Fibroblast of lung (primary cell): ENCODE measurements at regions not wholly inside any gene's neighbourhood (a gene's known extent, or its start where the extent isn't known, plus 50 kb on each side); places are given as distances from the start of the nearest gene placed in this dataset.

Experiments used
- EZH2 ChIP-seq: IDR thresholded peaks from 2 replicates; pipeline ENCODE4 v1.5.1; 2012; ENCODE audit warnings: low read length, control low read depth, mild to moderate bottlenecking; ENCODE audit errors: missing control alignments
- TF ChIP-seq, protein P1 (sequence below), 2 donors: IDR thresholded peaks in 1 of 2; conservative IDR thresholded peaks in 1 of 2; 1 replicate in 1 of 2; 2 replicates in 1 of 2; pipeline ENCODE4 v1.5.1; 2011 to 2012; ENCODE audit warnings: low read length in 2 of 2, control low read depth in 1 of 2, inconsistent platforms in 1 of 2, low read depth in 1 of 2, mild to moderate bottlenecking in 1 of 2

DNA sequence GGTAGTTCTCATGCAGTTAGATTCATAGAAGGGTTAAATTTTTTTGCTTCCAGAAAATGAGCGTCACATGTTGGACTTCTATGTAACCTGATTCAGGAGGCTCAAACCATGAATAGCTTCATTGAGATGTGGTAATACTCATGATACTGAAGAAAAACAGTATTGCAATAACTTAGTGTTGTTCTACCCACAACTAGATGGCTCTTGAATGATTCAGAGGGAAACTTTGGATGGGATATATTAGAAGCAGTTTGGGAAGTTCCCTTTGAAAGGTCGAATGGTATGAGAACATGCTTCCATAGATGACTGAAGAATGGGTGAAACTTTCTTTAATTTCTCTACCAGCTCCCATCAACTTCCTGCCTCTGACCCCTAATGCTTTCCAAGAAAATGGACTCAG is 211.7 kb upstream of the PTGFR start:
- TF ChIP-seq, protein P1, sequence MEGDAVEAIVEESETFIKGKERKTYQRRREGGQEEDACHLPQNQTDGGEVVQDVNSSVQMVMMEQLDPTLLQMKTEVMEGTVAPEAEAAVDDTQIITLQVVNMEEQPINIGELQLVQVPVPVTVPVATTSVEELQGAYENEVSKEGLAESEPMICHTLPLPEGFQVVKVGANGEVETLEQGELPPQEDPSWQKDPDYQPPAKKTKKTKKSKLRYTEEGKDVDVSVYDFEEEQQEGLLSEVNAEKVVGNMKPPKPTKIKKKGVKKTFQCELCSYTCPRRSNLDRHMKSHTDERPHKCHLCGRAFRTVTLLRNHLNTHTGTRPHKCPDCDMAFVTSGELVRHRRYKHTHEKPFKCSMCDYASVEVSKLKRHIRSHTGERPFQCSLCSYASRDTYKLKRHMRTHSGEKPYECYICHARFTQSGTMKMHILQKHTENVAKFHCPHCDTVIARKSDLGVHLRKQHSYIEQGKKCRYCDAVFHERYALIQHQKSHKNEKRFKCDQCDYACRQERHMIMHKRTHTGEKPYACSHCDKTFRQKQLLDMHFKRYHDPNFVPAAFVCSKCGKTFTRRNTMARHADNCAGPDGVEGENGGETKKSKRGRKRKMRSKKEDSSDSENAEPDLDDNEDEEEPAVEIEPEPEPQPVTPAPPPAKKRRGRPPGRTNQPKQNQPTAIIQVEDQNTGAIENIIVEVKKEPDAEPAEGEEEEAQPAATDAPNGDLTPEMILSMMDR (conservative IDR thresholded peaks at IDR 0.05 in 1 of 2, IDR thresholded peaks at IDR 0.05 in 1 of 2; ENCODE audit: low read depth in 1 of 2, low read length in 2 of 2) = no peak
- TF ChIP-seq EZH2 = no peak
